ENCODE measurements at regions not wholly inside any gene's neighbourhood (a gene's known extent, or its start where the extent isn't known, plus 50 kb on each side); places are given as distances from the start of the nearest gene placed in this dataset.

DNA sequence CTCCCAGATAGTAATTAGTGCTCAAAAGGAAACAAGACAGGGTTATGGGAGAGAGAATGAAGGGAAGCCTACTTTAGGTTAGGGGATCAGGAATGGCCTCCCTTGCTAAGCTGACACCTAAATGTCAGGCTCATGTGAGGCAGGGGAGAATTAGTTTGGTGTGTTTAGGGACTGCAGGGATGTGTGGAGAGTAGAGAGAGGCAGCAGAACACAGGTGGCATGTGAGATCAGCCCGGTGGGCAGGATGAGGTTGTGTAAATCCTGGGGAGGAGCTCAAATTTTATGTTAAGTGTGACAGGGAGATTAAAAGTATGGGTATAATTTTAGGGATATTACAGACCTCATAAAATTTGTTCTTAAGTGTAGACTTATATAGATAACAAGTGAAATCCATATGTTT, 56.2 kb upstream of the ZNF438 start:
- Mint-ChIP-seq H3K27me3 (ENCODE audit: insufficient read depth, low read depth, poor library complexity) (peaks cover 2% of the 10 kb centered on the region), H3K36me3 (ENCODE audit: low read depth) (no peaks in the 10 kb centered on the region), H3K4me1 (no peaks in the 10 kb centered on the region), H3K9me3 (no peaks in the 10 kb centered on the region; the same call in 2 of the 3 replicates), H3K27ac (no peak overlapping the region), H3K4me3 (no peak overlapping the region)
- Histone ChIP-seq H3K4me1 (ENCODE audit: insufficient read depth) (no peaks in the 10 kb centered on the region), H3K4me3 (no peak overlapping the region), H3K4me2 (no peak overlapping the region), H3K9me2 (ENCODE audit: insufficient read depth) (no peaks in the 10 kb centered on the region), H3K27ac (ENCODE audit: low read depth) (no peak overlapping the region), H3K27me3 (ENCODE audit: insufficient read depth) (no peaks in the 10 kb centered on the region), H4K20me1 (replicated peaks; ENCODE audit: insufficient read depth) (no peaks in the 10 kb centered on the region), H2AFZ (no peak overlapping the region; the same call in 1 of the 2 replicates), H3K79me2 (replicated peaks; ENCODE audit: insufficient read depth) (no peaks in the 10 kb centered on the region), H3F3A (replicated peaks; ENCODE audit: low read depth) (no peaks in the 10 kb centered on the region), H3K36me3 (ENCODE audit: insufficient read depth) (no peaks in the 10 kb centered on the region)
- DNase-seq (ENCODE audit: low spot score) (no peak), ATAC-seq (no peak; the same call in 2 of the 3 replicates)
- TF ChIP-seq POLR2AphosphoS5 (IDR thresholded peaks at IDR 0.05; ENCODE audit: low read depth) (no peak), EZH2 (IDR thresholded peaks at IDR 0.05; ENCODE audit: low read depth, unreplicated experiment) (no peak), ZNF114 (CRISPR knock-in tag; IDR thresholded peaks at IDR 0.05) (no peak), JUNB (IDR thresholded peaks at IDR 0.05; ENCODE audit: unreplicated experiment) (no peak), NANOG (IDR thresholded peaks at IDR 0.05; ENCODE audit: borderline replicate concordance) (no peak), STAT1 (IDR thresholded peaks at IDR 0.05; ENCODE audit: unreplicated experiment) (no peak), CREB1 (CRISPR knock-in tag; IDR thresholded peaks at IDR 0.05; ENCODE audit: low read depth) (no peak), EZH2phosphoT487 (IDR thresholded peaks at IDR 0.05; ENCODE audit: unreplicated experiment) (no peak), ZNF331 (CRISPR knock-in tag; IDR thresholded peaks at IDR 0.05; ENCODE audit: low read depth) (no peak)
- TF ChIP-seq, protein P1, sequence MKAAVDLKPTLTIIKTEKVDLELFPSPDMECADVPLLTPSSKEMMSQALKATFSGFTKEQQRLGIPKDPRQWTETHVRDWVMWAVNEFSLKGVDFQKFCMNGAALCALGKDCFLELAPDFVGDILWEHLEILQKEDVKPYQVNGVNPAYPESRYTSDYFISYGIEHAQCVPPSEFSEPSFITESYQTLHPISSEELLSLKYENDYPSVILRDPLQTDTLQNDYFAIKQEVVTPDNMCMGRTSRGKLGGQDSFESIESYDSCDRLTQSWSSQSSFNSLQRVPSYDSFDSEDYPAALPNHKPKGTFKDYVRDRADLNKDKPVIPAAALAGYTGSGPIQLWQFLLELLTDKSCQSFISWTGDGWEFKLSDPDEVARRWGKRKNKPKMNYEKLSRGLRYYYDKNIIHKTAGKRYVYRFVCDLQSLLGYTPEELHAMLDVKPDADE (IDR thresholded peaks at IDR 0.05): no peak
- TF ChIP-seq, protein P2, sequence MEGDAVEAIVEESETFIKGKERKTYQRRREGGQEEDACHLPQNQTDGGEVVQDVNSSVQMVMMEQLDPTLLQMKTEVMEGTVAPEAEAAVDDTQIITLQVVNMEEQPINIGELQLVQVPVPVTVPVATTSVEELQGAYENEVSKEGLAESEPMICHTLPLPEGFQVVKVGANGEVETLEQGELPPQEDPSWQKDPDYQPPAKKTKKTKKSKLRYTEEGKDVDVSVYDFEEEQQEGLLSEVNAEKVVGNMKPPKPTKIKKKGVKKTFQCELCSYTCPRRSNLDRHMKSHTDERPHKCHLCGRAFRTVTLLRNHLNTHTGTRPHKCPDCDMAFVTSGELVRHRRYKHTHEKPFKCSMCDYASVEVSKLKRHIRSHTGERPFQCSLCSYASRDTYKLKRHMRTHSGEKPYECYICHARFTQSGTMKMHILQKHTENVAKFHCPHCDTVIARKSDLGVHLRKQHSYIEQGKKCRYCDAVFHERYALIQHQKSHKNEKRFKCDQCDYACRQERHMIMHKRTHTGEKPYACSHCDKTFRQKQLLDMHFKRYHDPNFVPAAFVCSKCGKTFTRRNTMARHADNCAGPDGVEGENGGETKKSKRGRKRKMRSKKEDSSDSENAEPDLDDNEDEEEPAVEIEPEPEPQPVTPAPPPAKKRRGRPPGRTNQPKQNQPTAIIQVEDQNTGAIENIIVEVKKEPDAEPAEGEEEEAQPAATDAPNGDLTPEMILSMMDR (conservative IDR thresholded peaks at IDR 0.05; ENCODE audit: low read depth in 2 of 2): no peak
- TF ChIP-seq, protein P3, sequence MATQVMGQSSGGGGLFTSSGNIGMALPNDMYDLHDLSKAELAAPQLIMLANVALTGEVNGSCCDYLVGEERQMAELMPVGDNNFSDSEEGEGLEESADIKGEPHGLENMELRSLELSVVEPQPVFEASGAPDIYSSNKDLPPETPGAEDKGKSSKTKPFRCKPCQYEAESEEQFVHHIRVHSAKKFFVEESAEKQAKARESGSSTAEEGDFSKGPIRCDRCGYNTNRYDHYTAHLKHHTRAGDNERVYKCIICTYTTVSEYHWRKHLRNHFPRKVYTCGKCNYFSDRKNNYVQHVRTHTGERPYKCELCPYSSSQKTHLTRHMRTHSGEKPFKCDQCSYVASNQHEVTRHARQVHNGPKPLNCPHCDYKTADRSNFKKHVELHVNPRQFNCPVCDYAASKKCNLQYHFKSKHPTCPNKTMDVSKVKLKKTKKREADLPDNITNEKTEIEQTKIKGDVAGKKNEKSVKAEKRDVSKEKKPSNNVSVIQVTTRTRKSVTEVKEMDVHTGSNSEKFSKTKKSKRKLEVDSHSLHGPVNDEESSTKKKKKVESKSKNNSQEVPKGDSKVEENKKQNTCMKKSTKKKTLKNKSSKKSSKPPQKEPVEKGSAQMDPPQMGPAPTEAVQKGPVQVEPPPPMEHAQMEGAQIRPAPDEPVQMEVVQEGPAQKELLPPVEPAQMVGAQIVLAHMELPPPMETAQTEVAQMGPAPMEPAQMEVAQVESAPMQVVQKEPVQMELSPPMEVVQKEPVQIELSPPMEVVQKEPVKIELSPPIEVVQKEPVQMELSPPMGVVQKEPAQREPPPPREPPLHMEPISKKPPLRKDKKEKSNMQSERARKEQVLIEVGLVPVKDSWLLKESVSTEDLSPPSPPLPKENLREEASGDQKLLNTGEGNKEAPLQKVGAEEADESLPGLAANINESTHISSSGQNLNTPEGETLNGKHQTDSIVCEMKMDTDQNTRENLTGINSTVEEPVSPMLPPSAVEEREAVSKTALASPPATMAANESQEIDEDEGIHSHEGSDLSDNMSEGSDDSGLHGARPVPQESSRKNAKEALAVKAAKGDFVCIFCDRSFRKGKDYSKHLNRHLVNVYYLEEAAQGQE (IDR thresholded peaks at IDR 0.05; ENCODE audit: unreplicated experiment): no peak
- TF ChIP-seq, protein P4, sequence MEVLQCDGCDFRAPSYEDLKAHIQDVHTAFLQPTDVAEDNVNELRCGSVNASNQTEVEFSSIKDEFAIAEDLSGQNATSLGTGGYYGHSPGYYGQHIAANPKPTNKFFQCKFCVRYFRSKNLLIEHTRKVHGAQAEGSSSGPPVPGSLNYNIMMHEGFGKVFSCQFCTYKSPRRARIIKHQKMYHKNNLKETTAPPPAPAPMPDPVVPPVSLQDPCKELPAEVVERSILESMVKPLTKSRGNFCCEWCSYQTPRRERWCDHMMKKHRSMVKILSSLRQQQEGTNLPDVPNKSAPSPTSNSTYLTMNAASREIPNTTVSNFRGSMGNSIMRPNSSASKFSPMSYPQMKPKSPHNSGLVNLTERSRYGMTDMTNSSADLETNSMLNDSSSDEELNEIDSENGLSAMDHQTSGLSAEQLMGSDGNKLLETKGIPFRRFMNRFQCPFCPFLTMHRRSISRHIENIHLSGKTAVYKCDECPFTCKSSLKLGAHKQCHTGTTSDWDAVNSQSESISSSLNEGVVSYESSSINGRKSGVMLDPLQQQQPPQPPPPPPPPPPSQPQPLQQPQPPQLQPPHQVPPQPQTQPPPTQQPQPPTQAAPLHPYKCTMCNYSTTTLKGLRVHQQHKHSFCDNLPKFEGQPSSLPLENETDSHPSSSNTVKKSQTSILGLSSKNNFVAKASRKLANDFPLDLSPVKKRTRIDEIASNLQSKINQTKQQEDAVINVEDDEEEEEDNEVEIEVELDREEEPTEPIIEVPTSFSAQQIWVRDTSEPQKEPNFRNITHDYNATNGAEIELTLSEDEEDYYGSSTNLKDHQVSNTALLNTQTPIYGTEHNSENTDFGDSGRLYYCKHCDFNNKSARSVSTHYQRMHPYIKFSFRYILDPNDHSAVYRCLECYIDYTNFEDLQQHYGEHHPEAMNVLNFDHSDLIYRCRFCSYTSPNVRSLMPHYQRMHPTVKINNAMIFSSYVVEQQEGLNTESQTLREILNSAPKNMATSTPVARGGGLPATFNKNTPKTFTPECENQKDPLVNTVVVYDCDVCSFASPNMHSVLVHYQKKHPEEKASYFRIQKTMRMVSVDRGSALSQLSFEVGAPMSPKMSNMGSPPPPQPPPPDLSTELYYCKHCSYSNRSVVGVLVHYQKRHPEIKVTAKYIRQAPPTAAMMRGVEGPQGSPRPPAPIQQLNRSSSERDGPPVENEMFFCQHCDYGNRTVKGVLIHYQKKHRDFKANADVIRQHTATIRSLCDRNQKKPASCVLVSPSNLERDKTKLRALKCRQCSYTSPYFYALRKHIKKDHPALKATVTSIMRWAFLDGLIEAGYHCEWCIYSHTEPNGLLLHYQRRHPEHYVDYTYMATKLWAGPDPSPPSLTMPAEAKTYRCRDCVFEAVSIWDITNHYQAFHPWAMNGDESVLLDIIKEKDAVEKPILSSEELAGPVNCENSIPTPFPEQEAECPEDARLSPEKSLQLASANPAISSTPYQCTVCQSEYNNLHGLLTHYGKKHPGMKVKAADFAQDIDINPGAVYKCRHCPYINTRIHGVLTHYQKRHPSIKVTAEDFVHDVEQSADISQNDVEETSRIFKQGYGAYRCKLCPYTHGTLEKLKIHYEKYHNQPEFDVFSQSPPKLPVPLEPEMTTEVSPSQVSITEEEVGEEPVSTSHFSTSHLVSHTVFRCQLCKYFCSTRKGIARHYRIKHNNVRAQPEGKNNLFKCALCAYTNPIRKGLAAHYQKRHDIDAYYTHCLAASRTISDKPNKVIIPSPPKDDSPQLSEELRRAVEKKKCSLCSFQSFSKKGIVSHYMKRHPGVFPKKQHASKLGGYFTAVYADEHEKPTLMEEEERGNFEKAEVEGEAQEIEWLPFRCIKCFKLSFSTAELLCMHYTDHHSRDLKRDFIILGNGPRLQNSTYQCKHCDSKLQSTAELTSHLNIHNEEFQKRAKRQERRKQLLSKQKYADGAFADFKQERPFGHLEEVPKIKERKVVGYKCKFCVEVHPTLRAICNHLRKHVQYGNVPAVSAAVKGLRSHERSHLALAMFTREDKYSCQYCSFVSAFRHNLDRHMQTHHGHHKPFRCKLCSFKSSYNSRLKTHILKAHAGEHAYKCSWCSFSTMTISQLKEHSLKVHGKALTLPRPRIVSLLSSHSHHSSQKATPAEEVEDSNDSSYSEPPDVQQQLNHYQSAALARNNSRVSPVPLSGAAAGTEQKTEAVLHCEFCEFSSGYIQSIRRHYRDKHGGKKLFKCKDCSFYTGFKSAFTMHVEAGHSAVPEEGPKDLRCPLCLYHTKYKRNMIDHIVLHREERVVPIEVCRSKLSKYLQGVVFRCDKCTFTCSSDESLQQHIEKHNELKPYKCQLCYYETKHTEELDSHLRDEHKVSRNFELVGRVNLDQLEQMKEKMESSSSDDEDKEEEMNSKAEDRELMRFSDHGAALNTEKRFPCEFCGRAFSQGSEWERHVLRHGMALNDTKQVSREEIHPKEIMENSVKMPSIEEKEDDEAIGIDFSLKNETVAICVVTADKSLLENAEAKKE (CRISPR knock-in tag; IDR thresholded peaks at IDR 0.05): no peak
